A673 (cell line): ENCODE measurements at regions not wholly inside any gene's neighbourhood (a gene's known extent, or its start where the extent isn't known, plus 50 kb on each side); places are given as distances from the start of the nearest gene placed in this dataset.

Experiments used
- EZH2 ChIP-seq: fragments of 200-600 bp; sonication (generic); IDR thresholded peaks from 2 replicates; pipeline ENCODE4 v1.6.1; 2017; ENCODE audit warnings: borderline replicate concordance, low read depth, mild to moderate bottlenecking, mixed read lengths, antibody characterized with exemption, low read length; ENCODE audit not compliant: poor library complexity, severe bottlenecking
- TF ChIP-seq, protein P1 (sequence below): fragments of 300-800, 200-600 bp; sonication (generic); conservative IDR thresholded peaks from 2 replicates; pipeline ENCODE4 v1.5.1; 2017; ENCODE audit warnings: low read depth, mild to moderate bottlenecking, antibody characterized with exemption, low read length, moderate library complexity, mixed read lengths

DNA sequence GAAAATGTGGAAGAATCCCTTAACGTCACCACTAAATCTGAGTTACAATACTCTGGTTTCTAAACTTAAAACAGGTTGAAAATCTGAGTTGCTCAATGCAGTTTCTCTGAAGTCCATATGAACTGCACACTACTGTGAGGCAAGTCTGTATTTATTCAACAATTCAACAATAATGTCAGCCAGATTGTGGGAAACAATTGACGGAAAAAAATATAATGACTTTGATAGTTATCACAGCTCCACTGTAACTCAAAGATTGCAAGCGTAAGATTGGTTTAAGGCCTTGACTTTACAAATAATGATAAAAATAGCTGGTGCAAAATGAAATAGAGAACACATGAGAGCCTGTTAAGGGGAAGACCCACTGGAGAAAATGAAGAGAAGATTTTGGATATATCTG, 219.4 kb upstream of the CCDC150 start:
- TF ChIP-seq, protein P1, sequence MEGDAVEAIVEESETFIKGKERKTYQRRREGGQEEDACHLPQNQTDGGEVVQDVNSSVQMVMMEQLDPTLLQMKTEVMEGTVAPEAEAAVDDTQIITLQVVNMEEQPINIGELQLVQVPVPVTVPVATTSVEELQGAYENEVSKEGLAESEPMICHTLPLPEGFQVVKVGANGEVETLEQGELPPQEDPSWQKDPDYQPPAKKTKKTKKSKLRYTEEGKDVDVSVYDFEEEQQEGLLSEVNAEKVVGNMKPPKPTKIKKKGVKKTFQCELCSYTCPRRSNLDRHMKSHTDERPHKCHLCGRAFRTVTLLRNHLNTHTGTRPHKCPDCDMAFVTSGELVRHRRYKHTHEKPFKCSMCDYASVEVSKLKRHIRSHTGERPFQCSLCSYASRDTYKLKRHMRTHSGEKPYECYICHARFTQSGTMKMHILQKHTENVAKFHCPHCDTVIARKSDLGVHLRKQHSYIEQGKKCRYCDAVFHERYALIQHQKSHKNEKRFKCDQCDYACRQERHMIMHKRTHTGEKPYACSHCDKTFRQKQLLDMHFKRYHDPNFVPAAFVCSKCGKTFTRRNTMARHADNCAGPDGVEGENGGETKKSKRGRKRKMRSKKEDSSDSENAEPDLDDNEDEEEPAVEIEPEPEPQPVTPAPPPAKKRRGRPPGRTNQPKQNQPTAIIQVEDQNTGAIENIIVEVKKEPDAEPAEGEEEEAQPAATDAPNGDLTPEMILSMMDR: no peak
- no peak for TF ChIP-seq EZH2
